IPS-18c (cell line): ENCODE measurements at regions not wholly inside any gene's neighbourhood (a gene's known extent, or its start where the extent isn't known, plus 50 kb on each side); places are given as distances from the start of the nearest gene placed in this dataset.
"Not testable (repeated sequence)": the region's sequence is repeated elsewhere in the genome, so short reads cannot be mapped to it uniquely, and the experiment has no call there.

Experiments
- H3K4me3 ChIP-seq: 2 replicates; pipeline ENCODE4 v1.7.0; 2013; ENCODE audit warnings: low read depth, mild to moderate bottlenecking, low read length, moderate library complexity; ENCODE audit not compliant: insufficient read depth
- H3K9me3 ChIP-seq: one replicate; pipeline ENCODE4 v1.6.1; 2013; ENCODE audit warnings: mild to moderate bottlenecking, low read length, moderate library complexity; ENCODE audit not compliant: control insufficient read depth, insufficient read depth

DNA sequence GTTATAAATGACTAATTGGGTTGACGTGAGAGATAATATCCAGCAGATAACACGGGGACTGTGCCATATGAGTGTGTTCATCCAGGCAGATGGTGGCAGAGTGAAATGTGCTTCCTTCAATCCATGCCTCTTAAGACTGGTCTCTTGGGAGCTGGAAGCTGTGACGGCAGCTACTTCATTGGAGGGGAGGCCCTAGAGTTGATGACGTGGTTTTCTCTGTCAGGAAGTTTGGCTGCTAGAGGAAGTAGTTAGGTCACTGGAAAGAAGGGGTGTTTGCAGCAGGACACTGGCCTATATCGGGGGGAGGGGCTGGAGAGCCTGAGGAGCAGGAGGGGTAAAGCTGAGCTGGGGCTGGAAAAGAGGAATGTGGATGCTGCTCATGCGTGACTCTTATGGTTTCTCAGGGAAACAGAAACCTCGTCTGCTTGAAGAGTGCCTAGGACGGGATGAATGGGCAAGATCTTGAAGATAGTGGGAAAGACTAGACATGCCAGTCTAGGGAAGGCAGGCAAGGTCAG lies 3051.6 kb downstream of the RPIA start:
- H3K9me3 ChIP-seq, H3K4me3 ChIP-seq: not testable (repeated sequence)

DNA sequence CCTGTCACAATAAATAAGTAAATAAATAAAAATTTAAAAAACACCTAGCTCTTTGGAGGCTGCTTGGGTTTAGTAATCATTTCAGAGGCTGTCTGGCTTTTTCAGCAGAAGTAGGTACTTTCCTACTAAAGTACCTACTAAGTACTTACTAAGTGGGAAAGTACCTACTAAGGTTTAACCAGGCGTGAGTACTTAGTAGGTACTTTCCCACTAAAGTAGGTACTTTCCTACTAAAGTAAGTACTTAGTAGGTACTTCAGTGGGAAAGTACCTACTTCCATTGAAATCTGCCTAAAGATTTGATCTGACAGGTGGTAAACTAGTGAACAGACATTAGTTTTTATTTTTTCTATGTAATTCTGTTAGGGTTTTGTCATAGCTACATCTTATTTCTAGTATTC lies 3052.4 kb downstream of the RPIA start:
- not testable (repeated sequence) for H3K4me3 ChIP-seq, H3K9me3 ChIP-seq

DNA sequence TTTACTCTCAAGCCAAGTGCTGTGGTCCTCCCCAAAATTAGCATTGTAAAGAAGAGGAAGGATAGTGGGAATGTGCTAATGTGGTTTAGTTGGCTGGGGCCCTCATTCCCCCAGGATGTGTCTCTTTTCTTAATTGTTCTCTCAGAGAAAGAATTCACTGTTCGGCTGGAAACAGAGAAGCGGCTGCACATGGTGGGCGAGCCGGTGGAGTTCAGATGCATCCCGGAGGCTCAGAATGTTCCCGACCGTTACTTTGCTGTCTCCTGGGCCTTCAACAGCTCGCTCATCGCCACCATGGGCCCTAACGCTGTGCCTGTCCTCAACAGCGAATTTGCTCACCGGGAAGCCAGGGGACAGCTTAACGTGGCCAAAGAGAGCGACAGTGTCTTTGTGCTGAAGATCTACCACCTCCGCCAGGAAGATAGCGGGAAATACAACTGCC lies 3053.2 kb downstream of the RPIA start:
- H3K9me3 ChIP-seq, result not testable (repeated sequence)

DNA sequence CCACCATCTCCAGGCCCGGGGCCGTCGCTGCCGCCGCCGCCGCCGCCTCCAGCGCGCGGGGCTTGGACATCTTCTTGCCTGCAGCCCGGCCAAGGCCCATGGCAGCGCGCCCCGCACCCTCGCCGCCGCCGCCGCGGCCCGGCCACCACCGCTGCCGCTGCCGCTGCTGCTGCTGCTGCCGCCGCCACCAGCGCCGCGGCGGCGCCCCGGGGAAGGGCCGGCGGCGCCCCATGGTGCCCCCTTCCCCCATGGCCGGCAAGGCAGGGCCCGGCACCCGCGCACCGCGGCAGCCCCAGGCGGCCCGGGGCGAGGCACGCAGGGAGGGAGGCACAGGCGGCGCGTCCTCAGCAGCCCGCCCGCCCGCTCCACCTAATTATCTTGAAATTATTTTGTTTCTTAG lies 3057.4 kb downstream of the RPIA start:
- Histone ChIP-seq H3K9me3 (no peaks in the 10 kb centered on the region), H3K4me3 (no peak overlapping the region)

More for the DNA sequence above, 3053.2 kb downstream of the RPIA start:
- not testable (repeated sequence) for H3K4me3 ChIP-seq

DNA sequence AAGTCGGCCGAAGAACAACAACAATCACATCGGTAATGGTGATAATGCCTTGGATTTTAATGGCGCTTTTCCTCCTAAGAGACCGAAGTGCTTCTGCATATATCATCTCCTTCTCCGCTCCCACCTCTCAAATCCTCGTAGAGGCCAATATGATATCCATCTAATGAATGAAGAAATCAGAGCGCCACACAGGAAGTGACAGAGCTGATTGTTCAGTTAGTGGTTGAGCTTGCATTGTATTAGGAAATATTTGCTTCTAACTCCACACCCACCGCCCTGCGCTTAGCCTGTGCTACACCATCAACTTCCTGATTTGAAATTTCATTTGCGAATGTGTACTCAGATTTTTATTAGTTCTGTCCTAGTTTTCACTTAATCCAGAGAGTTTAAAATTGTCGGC lies 3058.2 kb downstream of the RPIA start:
- H3K9me3 ChIP-seq, H3K4me3 ChIP-seq: not testable (repeated sequence)

DNA sequence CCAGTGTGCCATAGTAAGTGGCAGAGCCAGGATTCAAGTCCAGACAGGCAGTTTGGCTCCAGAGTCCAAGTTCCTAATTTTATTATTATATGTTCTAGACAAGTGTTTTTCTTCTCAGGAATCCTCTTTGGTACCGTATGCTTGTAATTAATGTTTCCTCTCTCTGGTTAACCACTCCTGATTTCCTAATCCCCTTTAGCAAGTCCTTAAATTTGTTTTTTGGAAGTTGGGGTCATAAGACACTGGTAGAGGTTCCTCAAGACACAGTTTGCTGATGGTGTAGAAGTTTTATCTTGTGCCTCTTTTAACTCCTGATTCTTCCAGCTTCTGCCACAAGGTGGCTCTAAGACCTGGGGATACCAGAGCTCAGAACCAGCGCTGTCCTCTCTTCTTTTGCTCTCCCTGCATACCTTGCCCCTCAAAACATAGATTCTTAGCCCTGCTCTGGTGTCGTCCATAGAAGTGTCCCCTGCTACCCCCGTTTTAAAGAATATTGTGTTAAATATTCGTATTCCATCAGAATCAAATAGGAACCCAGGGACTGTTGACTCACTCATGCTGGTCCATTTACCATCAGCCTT lies 3068.0 kb downstream of the RPIA start:
- not testable (repeated sequence) for H3K9me3 ChIP-seq, H3K4me3 ChIP-seq

DNA sequence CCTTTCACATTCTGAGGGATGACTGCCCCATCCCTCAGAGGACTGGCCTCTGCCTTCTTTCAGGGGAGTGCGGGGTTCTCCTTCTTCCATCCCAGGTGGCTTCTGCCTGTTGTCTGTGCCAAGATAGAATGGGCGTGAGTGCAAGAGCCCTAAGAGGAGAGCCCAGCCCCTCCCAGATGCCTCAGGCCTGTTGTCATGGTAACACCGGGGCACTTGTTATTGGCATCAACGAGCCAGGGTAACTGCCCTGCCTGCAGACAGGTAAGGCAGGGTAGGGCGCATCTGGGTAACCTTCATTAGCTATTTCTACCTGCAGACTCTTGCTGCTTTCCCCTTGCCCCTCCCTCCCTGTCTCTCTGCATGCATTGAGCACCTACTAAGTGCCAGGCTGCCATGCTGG lies 3069.2 kb downstream of the RPIA start:
- not testable (repeated sequence) for H3K4me3 ChIP-seq, H3K9me3 ChIP-seq

DNA sequence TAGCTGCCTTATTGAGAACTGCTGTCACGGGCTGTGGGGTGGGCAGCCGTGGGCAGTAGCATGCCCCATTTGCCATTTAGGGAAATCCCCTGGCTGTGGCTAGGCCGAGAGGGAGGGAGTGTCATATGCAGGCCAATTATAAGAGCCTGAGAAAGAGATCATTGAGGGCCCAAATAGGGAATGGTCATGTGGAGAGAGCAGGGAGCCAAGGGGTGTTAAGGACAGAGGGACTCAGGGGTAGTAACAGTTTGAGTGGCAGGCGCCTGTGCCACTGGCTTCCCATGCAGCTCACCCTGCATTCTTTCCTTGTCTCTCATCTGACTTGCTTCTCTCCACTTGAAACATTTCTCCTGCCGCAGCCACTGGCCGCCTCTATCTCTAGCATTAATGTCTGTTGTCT lies 3070.8 kb downstream of the RPIA start:
- not testable (repeated sequence) for H3K9me3 ChIP-seq, H3K4me3 ChIP-seq

DNA sequence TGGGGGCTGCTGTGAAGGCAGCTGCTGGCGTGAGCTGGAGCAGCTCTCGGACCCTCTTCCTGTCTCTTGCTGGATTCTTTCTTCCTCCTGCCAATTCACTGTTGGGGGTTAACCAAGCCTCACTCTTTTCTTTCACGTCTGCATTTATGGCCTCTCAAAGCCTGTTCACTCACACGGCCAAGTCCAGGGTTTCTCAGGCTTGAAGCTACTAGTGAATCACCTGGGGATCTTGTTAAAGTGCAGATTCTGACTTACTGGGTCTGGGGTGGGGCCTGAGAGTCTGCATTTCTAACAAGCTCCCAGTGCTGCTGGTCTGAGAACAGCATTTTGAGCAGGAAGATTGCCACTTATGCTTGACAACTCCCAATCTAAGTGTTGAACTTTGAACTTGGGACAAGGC lies 3072.2 kb downstream of the RPIA start:
- H3K9me3 ChIP-seq, H3K4me3 ChIP-seq: not testable (repeated sequence)

DNA sequence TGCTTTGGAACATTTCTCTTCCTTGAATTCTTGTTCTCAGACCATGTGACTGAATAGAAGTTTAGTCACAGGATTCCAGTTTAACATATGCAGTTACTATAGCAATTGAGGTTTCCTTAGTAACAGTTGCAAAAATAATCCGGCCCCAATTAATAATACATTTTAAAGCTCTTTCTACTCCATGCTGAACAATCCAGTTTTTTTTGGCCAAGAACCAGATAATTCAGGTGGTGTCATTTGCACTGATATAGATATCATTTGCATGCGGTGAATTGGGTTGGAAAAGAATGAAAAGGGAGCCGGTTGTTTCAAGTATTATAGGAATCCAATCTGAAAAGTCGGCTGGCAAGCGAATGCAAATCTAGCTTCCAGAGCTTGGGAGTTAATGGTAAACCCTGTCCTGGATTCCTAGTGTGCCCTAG lies 3073.1 kb downstream of the RPIA start:
- H3K9me3 ChIP-seq, result not testable (repeated sequence)

DNA sequence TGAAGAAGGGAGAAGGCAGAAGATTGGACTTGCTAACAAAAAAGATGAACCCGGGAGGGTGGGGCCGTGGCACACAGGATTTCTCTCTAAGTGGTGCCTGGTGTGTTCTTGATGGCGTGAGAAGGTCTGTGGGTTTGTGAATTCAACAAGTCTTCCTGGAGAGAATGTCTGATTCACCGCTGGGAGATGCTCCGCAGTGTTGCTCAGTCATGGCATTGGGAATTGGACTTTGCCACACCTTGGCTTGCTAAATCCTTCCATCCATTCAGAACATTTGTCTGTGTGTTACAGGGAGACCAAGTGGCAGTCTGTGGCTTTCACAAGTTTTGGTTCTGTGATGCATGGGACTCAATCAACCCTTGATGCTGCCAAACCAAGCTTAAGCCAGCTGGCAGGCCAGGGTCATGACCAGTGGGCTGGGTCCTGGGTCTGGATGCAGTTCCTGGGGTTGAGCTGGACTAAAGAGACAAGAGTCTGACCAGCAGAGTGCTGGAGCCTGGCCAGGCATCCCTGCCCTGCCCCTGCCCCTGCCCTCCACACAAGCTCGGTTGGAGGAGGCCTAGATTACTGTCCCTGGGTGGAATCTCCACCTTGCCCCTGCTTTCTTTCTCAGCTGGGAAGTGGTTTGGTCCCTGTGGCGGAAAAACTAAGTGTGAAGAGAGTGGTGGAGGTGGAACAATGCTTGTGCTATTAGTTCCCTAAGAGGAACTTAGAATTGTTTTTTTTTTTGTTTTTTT lies 3073.7 kb downstream of the RPIA start:
- H3K9me3 ChIP-seq, H3K4me3 ChIP-seq: not testable (repeated sequence)

More for the DNA sequence above, 3073.1 kb downstream of the RPIA start:
- H3K4me3 ChIP-seq, result not testable (repeated sequence)

DNA sequence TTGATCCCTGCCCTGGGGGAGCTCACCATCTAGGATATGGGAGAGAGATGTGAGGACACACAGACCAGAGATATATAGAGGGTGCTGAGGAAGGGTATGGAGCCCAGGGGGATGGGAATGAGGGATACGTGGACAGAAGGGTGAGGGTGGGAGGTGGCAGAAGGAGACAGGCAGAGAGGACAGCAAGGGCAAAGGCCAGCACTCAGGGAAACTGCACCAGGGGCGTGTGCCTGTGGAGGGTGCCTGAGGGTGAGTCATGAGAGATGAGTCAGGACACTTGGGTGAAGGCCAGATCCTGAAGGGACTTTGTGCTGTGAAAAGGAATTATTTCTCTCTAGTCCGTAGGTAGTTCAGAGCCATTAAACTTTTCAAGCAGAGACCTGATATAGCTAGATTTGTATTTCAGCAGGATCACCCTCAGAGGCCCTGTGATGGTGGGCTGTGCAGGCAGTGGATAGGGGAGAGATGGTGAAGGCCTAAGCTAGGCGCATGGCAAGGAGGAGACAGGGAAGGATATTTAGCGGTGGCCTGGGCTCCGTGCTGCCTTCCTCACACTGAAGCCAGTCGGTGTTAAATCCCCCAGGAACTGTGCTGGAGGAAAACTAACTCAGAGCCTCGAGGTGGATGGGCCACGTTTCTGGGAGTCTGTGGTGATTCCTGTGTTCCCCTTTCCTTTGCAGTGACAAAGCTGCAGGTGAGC lies 3075.0 kb downstream of the RPIA start:
- not testable (repeated sequence) for H3K9me3 ChIP-seq, H3K4me3 ChIP-seq

DNA sequence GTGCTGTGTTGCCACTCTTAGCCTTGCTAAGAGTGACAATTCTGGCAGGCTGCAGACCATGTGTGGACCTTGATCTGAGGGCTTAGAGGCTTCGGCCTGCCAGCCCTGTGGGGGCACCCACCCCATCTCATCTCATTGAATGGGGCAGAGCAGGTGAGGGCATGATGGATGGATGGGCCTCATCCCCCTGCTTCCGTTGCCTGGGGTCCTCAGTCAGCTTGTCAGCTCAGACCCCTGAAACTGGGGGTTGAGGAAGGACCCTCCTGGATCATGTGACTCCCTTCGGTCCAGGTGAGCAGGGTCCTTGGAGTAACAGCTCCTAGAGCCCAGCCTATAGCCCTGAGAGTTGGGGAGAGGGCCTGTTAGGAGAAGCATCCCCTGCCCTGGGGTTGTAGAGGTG lies 3076.8 kb downstream of the RPIA start:
- H3K9me3 ChIP-seq, result not testable (repeated sequence)

DNA sequence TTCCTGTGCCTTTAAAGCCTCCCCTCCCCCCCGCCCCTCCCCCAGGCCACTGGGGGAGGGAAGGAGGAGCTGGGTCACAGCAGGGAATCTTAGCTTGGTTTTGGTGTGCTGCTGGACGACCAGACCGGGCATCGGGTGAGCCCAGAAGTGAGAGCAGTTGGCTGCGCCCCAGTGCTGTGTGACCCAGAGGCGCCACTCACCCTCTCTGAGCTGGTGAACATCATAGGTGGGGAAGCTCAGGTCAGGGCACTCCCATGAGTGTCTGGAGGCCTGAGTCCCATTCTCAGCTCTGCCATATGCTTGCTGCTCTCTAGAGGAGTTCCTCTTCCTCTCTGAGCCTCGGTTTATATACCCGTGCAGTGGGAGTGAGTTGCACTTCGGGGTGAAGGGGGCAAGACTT lies 3077.5 kb downstream of the RPIA start:
- not testable (repeated sequence) for H3K9me3 ChIP-seq

More for the DNA sequence above, 3076.8 kb downstream of the RPIA start:
- H3K4me3 ChIP-seq, result not testable (repeated sequence)

DNA sequence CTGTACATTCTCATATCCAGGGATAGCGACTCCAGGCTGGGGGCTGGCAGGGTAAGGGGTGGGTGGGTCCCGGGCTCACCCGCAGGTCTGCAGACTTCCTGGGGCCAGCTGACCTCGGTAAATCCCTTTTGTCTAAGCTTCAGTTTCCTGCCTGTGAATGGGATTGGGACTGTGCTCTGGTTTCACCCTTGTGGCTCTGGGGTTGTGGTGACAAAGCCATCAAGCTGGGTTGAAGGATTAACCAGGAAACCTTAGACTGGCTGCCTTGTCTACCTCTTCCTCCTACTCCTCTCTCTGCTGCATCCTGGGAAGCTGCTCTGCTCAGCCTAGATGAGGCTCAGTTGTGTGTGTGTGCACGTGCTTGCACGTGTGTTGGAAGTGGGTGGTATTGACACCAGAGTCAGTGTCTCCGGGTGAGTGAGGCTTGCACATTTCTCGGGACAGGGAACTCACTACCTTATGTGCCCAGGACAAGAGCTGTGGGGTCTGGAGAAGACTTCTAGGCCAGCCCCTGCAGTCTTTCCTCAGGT lies 3078.6 kb downstream of the RPIA start:
- not testable (repeated sequence) for H3K9me3 ChIP-seq, H3K4me3 ChIP-seq

More for the DNA sequence above, 3077.5 kb downstream of the RPIA start:
- H3K4me3 ChIP-seq, result not testable (repeated sequence)

DNA sequence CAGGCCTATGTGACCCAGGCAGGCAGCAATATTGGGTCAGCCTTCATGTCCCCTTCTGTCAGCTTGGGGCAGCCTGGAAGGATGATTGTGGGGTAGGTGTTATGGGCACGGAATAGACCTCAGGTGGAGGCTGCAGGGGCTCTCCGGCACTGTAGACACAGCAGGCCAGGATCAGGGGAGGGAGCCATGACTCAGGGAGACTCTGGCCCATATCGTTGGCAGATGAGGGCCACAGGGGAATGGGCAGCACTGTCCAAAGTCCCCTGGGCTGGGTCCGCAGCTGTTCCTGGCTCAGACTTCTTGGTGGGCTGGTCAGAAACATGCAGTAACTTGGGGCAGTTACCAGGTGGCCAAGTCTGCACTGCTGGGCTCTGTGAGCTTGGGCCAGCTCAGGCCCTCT lies 3080.1 kb downstream of the RPIA start:
- H3K4me3 ChIP-seq, H3K9me3 ChIP-seq: not testable (repeated sequence)

DNA sequence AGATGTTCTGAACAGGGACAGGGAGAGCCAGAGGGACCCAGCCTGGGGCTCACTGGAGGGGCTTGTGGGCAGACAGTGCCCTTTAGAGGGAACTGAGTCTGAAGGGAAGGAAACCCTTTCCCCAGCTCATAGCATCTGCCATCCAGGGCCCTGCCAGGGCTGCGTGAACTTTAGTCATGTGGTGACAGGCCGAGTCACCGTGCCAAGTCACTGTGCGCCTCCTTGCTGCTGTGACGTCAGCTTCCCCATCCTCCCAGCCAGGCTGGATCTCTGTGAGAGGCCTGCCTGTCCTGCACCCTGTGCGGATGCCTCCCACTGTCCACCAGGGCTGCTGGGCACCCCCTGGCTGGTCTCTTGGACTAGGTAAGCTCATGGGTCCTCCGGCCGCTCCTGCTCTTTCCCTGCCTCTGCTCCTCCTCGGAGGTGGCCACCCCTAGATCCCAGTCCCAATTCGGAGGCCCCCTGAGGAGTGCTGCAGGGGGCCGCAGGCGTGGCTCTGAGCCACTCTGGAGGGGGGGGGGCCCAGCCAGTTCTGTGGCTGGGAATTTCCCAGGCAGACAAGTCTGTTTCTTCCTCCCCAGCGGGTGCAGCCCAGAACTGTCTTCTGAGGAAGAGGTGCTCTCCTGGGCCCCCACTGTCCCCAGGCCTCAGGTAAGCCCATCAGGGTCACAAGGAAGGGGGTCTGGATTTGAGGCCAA lies 3080.9 kb downstream of the RPIA start:
- not testable (repeated sequence) for H3K9me3 ChIP-seq, H3K4me3 ChIP-seq
